Nucleus accumbens (tissue), 56 donors: ENCODE measurements at regions not wholly inside any gene's neighbourhood (a gene's known extent, or its start where the extent isn't known, plus 50 kb on each side); places are given as distances from the start of the nearest gene placed in this dataset.

Experiments
- DNase-seq, 56 donors: peaks; one replicate each; lab custom pipeline; 2025; lab: John Stamatoyannopoulos, UW

GRCh38 chr6:110033101-110033500 is 55.0 kb downstream of the GPR6 start:
- no peak for DNase-seq

DNA sequence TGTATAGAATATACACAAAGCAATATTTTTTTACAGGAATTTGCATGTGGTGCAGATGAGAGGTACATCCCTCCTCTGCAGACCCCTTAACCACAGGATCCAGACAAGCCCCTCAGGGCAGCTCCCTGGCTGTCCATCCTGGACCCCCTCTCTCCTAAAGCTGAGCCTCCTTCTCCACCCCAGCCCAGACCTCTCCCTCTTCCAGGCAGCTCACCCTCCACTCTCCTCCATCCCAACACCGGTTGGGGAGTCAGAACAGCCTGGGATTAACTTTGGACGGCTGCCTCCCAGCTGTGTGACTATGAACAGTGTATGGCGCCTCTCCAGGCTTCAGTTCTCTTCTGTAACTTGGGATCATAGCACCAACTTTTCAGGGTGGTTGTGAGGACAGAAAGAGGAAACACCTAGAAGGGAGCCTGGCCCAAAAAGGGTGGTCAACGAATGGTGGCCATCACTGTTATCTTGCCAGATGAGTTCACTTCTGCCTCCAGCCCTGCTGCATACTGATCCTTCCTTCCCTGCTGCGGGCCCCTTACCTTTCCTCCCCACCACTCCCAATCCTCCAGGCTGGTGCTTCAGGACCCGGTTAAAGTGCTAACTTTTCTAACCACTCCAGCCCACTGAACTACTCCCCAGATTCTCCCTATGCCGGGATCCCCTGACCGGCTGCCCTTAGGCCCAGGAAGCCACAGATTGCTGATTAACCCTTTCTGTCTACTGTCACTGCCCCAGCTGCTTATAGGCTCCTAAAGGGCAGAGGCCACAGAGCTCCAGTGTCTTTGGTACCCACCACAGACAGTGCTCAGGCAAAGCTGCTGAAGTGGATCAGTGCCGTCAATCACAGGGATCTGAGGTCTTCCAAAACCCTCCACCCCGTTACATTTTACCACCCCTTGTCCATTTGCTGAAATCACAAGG is 55.9 kb downstream of the GPR6 start:
- no peak for DNase-seq

DNA sequence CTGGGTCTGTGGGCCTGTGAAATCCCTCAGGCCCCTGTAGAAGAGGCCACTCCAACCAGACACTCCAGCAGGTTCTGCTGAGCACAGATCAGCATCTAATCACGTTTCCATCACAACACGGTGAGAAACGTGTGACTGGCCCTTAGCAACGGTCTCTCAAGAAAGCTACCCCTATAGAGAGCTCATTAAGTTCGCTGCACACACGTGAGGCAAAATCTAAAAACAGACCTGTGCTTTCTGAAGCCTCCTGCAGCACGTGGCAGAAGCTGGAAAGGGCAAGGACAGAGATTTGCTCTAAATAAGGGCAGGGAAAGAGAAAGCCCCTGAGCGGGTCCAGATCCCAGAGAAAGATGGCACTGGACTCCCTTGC is 56.5 kb downstream of the GPR6 start:
- peak in 1 of 56 donors; percentile 13 for DNase-seq

- no peak for DNase-seq
These were observed 57.2 kb downstream of the GPR6 start for GRCh38 chr6:110035321-110035720.

- no peak for DNase-seq
These were observed 58.5 kb downstream of the GPR6 start for GRCh38 chr6:110036408-110037302.

DNA sequence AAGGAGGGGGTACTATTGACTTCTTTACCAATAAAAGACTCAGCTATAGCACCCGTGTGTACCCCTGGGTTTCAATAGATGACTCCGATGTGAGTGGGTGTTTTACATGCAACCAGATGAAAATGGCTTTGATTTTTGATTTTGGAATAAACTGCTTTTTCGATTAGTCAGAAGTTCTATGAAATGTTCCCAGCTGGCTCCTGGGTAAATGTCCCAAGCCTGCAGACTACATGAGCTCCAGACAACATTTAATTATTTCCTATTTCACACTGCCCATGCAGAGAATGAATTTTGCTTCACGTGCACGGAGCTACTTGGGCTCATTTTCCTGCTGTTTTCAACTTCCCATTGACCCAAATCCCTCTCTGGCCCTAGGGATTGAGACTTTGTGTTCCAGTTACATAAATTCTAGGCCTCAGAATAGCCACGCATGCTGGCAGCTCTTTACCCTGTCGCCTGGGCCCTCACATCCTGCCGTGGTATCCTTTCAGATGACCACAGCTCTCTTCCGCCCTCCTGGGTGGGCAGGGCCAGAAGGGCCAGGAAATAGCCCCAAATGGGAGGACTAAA is 59.7 kb downstream of the GPR6 start:
- DNase-seq, result no peak

GRCh38 chr6:110039364-110039980 is 61.4 kb downstream of the GPR6 start:
- DNase-seq, result peak in 53 of 56 donors; percentile 7 to 91 (median 62)

DNA sequence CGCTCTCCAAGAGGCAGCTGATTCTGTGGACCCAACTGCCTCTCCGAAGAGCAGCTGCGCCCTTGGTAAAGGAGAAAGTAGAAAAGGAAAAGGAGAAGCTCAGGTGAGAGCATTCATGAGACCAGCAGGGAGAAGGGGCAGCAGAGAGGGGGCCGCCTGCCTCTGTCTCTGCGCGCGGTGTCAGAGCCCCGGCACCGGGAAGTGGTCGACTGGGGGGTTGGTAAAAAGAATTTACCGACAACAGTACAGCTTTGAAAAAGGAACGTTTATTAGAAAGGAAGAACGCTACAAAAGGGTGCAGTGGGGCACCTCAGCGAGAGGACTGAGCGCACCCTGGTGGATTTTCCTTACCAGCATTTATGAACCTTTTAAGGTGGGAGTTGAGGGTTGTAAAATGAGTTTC is 61.9 kb downstream of the GPR6 start:
- peak in 8 of 56 donors; percentile 7 to 46 (median 26) for DNase-seq

- DNase-seq, result no peak
These were observed 62.6 kb downstream of the GPR6 start for GRCh38 chr6:110040716-110041115.

DNA sequence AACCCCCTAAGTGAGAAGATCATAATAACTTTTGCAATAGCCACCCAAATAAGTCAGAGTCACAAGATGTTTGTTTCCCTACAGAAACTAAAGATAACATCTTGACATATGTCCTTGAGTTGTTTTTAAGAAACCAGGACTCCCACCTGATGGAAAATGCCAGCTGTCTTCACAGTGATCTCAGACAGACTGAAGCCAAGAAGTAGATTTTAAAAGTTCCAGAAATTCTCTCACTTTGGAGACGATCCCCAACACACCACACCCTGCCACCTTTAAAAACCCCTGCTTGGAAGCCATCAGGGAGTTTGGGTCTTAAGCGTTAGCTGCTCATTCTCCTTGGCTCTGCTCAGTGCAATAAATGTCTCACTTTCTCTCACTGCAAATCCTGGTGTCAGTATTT is 63.0 kb downstream of the GPR6 start:
- no peak for DNase-seq

- no peak for DNase-seq
These were observed 63.7 kb downstream of the GPR6 start for GRCh38 chr6:110041830-110042229.

DNA sequence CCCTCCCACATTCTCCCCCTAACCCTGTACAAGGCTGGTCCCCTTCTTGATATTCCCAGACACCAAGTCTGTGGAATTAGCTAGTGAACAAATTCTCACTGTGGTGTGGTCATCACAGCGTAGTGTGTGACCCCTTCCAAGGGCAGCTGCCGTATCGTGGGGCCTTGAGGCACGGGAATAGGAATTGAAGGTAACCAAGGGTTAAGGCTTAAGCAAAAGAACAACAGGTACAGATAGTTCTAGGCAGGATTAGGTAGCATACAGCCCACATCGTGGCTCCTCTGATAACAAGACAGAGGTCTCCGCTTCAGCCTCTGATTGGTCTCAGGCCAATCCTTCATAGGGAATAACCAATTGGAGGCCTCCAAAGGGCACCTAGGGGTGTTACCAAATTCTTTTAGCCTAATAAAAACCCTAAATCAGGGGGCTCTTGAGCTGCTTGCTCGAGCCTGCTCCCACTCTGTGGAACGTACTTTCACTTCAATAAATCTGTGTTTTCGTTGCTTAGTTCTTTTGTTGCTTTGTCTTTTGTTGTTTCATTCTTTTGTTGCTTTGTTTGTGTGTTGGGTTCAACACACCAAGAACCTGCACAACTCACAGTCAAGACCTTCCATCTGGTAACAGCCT is 64.7 kb downstream of the GPR6 start:
- no peak for DNase-seq

- no peak for DNase-seq
These were observed 65.4 kb downstream of the GPR6 start for GRCh38 chr6:110043366-110043994.

DNA sequence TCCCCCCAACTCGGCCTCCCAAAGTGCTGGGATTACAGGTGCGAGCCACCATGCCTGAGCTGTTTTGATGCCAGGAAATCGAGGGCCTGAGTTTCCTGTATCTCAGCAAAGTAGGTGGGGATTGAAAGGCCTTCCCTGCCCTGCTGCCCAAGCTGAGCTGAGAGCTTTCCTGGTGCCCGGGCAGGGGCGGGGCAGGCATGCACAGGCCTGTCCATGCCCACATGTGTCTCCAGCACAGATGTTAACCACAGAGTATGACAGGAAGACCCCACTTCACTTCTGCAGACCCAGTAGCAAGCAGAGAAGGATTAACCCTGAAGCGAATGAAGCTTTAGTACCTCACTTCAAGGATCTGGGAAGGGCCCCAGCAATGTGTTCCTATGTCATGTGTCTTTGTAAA is 66.0 kb downstream of the GPR6 start:
- no peak for DNase-seq

DNA sequence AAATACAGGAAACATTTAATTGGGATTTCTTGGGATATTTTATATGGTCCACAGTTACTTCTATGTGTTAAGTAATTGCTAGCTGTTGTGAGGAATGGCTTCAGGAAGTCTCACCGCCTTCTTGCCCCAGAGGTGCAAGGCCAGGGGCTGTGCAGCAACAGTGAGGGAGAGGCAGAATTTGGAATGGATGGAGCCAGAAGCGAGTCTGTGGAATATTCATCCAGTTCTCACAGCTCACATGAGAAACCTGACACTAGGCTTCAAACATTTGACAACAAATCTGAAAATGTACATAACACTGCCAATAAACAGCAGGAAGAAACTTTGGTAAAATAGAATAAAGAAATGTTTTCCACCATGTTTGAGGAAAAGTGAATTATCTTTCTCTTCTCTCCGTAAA is 66.5 kb downstream of the GPR6 start:
- no peak for DNase-seq

DNA sequence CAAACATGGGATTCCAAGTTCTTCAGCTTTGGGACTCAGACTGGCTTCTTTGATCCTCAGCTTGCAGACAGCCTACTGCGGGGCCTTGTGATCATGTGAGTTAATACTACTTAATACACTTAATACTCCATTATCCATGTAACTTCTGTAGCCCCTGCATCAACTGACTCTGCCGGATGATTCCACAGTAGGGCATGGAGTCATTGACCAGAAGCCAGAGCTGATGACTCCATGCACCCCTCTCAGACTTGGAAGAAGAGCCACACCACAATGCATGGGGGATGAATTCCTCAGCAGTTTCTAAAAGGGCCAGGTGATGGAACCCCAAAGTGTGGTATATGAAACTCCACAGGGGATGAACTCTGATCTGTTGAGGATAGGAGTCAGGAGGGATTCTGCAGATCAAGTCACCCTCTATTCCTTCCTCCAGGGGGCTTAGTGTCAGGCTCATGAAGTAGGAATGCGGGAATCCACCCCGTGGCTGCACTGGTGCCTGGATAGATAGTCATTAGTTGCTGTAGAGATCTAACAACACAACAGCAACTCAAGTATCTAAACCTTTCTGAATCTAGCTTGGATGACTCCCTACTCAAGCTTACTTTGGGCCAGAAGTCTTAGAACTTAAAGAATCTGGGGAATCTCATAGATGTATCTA is 70.2 kb downstream of the GPR6 start:
- no peak for DNase-seq

DNA sequence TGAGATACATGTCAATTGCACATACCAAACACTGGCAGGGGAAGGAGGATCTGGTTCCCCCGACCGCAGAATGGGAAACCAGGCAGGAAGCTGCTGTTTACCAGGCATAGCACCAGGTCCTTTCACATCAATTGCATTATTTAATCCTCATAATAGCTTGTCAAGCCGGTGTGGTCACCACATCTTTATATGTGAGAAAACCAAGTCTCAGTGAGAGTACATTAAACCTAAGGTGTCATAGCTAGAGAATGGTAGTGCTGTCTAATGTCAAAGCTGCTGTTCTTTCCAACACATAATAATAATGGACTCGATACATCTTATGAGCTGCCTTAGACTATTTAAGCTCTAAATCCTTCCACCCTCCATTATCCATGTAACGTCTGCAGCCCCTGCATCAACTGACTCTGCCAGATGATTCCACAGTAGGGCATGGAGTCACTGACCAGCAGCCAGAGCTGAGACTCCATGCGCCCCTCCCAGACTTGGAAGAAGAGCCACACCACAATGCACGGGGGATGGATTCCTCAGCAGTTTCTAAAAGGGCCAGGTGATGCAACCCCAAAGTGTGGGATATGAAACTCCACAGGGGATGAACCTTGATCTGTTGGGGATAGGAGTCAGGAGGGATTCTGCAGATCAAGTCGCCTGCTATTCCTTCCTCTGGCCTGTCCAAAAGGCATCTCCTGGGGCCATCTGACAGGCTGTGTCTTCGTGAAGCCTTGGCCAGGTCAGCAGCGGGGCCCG is 71.8 kb downstream of the GPR6 start:
- DNase-seq, result no peak
